Neuronal stem cell (in vitro differentiated cells): ENCODE measurements at regions not wholly inside any gene's neighbourhood (a gene's known extent, or its start where the extent isn't known, plus 50 kb on each side); places are given as distances from the start of the nearest gene placed in this dataset.

Experiments used
- DNase-seq: peaks from one replicate; pipeline ENCODE4 v3.0.0-alpha.2; 2013; ENCODE audit warnings: low spot score
- H2AFZ ChIP-seq: one replicate; pipeline ENCODE4 v1.6.1; 2013; ENCODE audit warnings: mild to moderate bottlenecking, low read length, inconsistent platforms
- H2AK5ac ChIP-seq: 2 replicates; pipeline ENCODE4 v1.6.1; 2013; ENCODE audit warnings: low read depth, mild to moderate bottlenecking, inconsistent platforms, low read length, moderate library complexity, mixed read lengths
- H2BK120ac ChIP-seq: 2 replicates; pipeline ENCODE4 v1.6.1; 2013; ENCODE audit warnings: low read depth, mild to moderate bottlenecking, inconsistent platforms, low read length, moderate library complexity, mixed read lengths
- H2BK12ac ChIP-seq: one replicate; pipeline ENCODE4 v1.6.1; 2013; ENCODE audit warnings: low read length, inconsistent platforms
- H2BK15ac ChIP-seq: 2 replicates; pipeline ENCODE4 v1.6.1; 2013; ENCODE audit warnings: mild to moderate bottlenecking, low read length, inconsistent platforms, mixed read lengths
- H2BK5ac ChIP-seq: one replicate; pipeline ENCODE4 v1.6.1; 2013; ENCODE audit warnings: inconsistent platforms, mild to moderate bottlenecking, low read length, moderate library complexity
- H3K14ac ChIP-seq: one replicate; pipeline ENCODE4 v1.6.1; 2013; ENCODE audit warnings: low read length, inconsistent platforms
- H3K18ac ChIP-seq: 2 replicates; pipeline ENCODE4 v1.6.1; 2013; ENCODE audit warnings: low read length, inconsistent platforms
- H3K23ac ChIP-seq: 2 replicates; pipeline ENCODE4 v1.6.1; 2013; ENCODE audit warnings: low read depth, mild to moderate bottlenecking, mixed read lengths, low read length, inconsistent platforms; ENCODE audit not compliant: poor library complexity
- H3K27ac ChIP-seq: replicated peaks from 3 replicates; pipeline ENCODE4 v1.5.1; 2013; ENCODE audit warnings: low read length, inconsistent platforms
- H3K27me3 ChIP-seq, 3 experiments: 2 replicates each; pipeline ENCODE4 v1.6.1; 2013; ENCODE audit warnings: low read length in 3 of 3, mild to moderate bottlenecking in 2 of 3, inconsistent platforms in 1 of 3, low read depth in 1 of 3, mixed read lengths in 1 of 3, moderate library complexity in 1 of 3; ENCODE audit not compliant: control insufficient read depth in 3 of 3, insufficient read depth in 3 of 3
- H3K36me3 ChIP-seq, 2 donors: replicated peaks in 1 of 2; 2 replicates each; pipeline ENCODE4 v1.6.1; 2013; ENCODE audit warnings: low read length in 2 of 2; ENCODE audit not compliant: control insufficient read depth in 2 of 2, insufficient read depth in 2 of 2
- H3K4ac ChIP-seq: 2 replicates; pipeline ENCODE4 v1.6.1; 2013; ENCODE audit warnings: inconsistent platforms, mild to moderate bottlenecking, low read length, moderate library complexity
- H3K4me1 ChIP-seq, 2 donors: 1 replicate in 1 of 2; 2 replicates in 1 of 2; pipeline ENCODE4 v1.6.1; 2013; ENCODE audit warnings: low read length in 2 of 2, low read depth in 1 of 2; ENCODE audit not compliant: control insufficient read depth in 2 of 2, insufficient read depth in 1 of 2
- H3K4me2 ChIP-seq: one replicate; pipeline ENCODE4 v1.6.1; 2013; ENCODE audit warnings: mild to moderate bottlenecking, low read length, inconsistent platforms; ENCODE audit not compliant: insufficient read depth, poor library complexity, severe bottlenecking
- H3K4me3 ChIP-seq, 2 donors: 2 replicates each; pipeline ENCODE4 v1.5.1; 2013; ENCODE audit warnings: low read length in 2 of 2, mild to moderate bottlenecking in 2 of 2, inconsistent platforms in 1 of 2, moderate library complexity in 1 of 2
- H3K79me1 ChIP-seq: one replicate; pipeline ENCODE4 v1.6.1; 2013; ENCODE audit warnings: low read depth, mild to moderate bottlenecking, inconsistent platforms, low read length, moderate library complexity
- H3K9ac ChIP-seq: one replicate; pipeline ENCODE4 v1.6.1; 2013; ENCODE audit warnings: mild to moderate bottlenecking, low read depth, low read length, inconsistent platforms; ENCODE audit not compliant: poor library complexity
- H3K9me3 ChIP-seq, 2 donors: replicated peaks in 1 of 2; 2 replicates each; pipeline versions ENCODE3 to v1.6.1; 2013; ENCODE audit warnings: low read length in 2 of 2, mild to moderate bottlenecking in 2 of 2, inconsistent platforms in 1 of 2, low read depth in 1 of 2, mixed read lengths in 1 of 2, moderate library complexity in 1 of 2; ENCODE audit not compliant: control insufficient read depth in 2 of 2, insufficient read depth in 1 of 2
- H4K8ac ChIP-seq: one replicate; pipeline ENCODE4 v1.6.1; 2013; ENCODE audit warnings: low read depth, mild to moderate bottlenecking, inconsistent platforms, low read length, moderate library complexity
- H4K91ac ChIP-seq: one replicate; pipeline ENCODE4 v1.6.1; 2013; ENCODE audit warnings: low read length, low read depth, mild to moderate bottlenecking, inconsistent platforms; ENCODE audit not compliant: poor library complexity
- WGBS, 2 donors: extraction: QIAGEN DNeasy Blood & Tissue Kit; methylation state at CpG; one replicate each; pipeline ENCODE4 v1.1.7; 2013; ENCODE audit warnings: missing lambda C conversion rate in 2 of 2, mixed read lengths in 1 of 2; ENCODE audit not compliant: insufficient read length in 2 of 2, insufficient replicate concordance in 1 of 2; ENCODE audit errors: extremely low coverage in 2 of 2; 5-methylcytosine and 5-hydroxymethylcytosine counted together

GRCh38 chr2:61713457-61713856 lies 140.4 kb downstream of the FAM161A start:
- no peak overlapping the region for H3K4me3 ChIP-seq
- H2AK5ac ChIP-seq = no peak overlapping the region
- H3K4me2 ChIP-seq = no peak overlapping the region
- no peak overlapping the region for H2BK120ac ChIP-seq
- H3K9me3 ChIP-seq = no peaks in the 10 kb centered on the region
- H3K23ac ChIP-seq = no peak overlapping the region
- H3K18ac ChIP-seq = no peak overlapping the region
- WGBS, 2 donors = no CpG with 5 or more reads among the region's 6 CpGs
- H2BK12ac ChIP-seq = no peak overlapping the region
- peaks cover 0 to 3% of the 10 kb centered on the region in 2 donors for H3K4me1 ChIP-seq
- H4K8ac ChIP-seq = no peak overlapping the region
- H4K91ac ChIP-seq = no peak overlapping the region
- H3K9ac ChIP-seq = no peak overlapping the region
- DNase-seq = no peak
- no peak overlapping the region for H3K14ac ChIP-seq
- H3K27me3 ChIP-seq = no peaks in the 10 kb centered on the region
- H2BK5ac ChIP-seq = no peak overlapping the region
- H3K27ac ChIP-seq = no peak overlapping the region
- no peaks in the 10 kb centered on the region for H3K79me1 ChIP-seq
- no peak overlapping the region for H2BK15ac ChIP-seq
- H2AFZ ChIP-seq = no peak overlapping the region
- H3K4ac ChIP-seq = no peak overlapping the region
- H3K36me3 ChIP-seq = no peaks in the 10 kb centered on the region

GRCh38 chr2:61712060-61712459 lies 141.8 kb downstream of the FAM161A start:
- H2AK5ac ChIP-seq = no peak overlapping the region
- H2BK120ac ChIP-seq = no peak overlapping the region
- no peaks in the 10 kb centered on the region for H3K9me3 ChIP-seq
- no peak overlapping the region for H2BK5ac ChIP-seq
- no peak overlapping the region for H3K4me2 ChIP-seq
- H4K8ac ChIP-seq = no peak overlapping the region
- no peaks in the 10 kb centered on the region for H3K27me3 ChIP-seq
- H2BK12ac ChIP-seq = no peak overlapping the region
- H3K23ac ChIP-seq = no peak overlapping the region
- H3K14ac ChIP-seq = no peak overlapping the region
- H3K4me1 ChIP-seq = peaks cover 0 to 3% of the 10 kb centered on the region in 2 donors
- no peak overlapping the region for H3K18ac ChIP-seq
- no CpG with 5 or more reads among the region's 4 CpGs for WGBS, 2 donors
- H4K91ac ChIP-seq = no peak overlapping the region
- no peak overlapping the region for H3K4ac ChIP-seq
- H3K79me1 ChIP-seq = no peaks in the 10 kb centered on the region
- no peak overlapping the region for H3K4me3 ChIP-seq
- H2BK15ac ChIP-seq = no peak overlapping the region
- no peak overlapping the region for H3K9ac ChIP-seq
- H3K36me3 ChIP-seq = no peaks in the 10 kb centered on the region
- H3K27ac ChIP-seq = no peak overlapping the region
- DNase-seq = no peak
- no peak overlapping the region for H2AFZ ChIP-seq

GRCh38 chr2:61710711-61711110 lies 143.1 kb downstream of the FAM161A start:
- no peak overlapping the region for H3K27ac ChIP-seq
- H2BK5ac ChIP-seq = no peak overlapping the region
- no peak overlapping the region for H2BK120ac ChIP-seq
- H3K4ac ChIP-seq = no peak overlapping the region
- no CpG with 5 or more reads among the region's 4 CpGs for WGBS, 2 donors
- H3K9me3 ChIP-seq = no peaks in the 10 kb centered on the region
- H4K91ac ChIP-seq = no peak overlapping the region
- no peaks in the 10 kb centered on the region for H3K27me3 ChIP-seq
- H2BK15ac ChIP-seq = no peak overlapping the region
- H3K9ac ChIP-seq = no peak overlapping the region
- no peak overlapping the region for H3K23ac ChIP-seq
- no peak overlapping the region for H3K18ac ChIP-seq
- no peak overlapping the region for H4K8ac ChIP-seq
- no peak overlapping the region for H3K4me2 ChIP-seq
- no peaks in the 10 kb centered on the region for H3K36me3 ChIP-seq
- peaks cover 0 to 3% of the 10 kb centered on the region in 2 donors for H3K4me1 ChIP-seq
- no peak for DNase-seq
- no peaks in the 10 kb centered on the region for H3K79me1 ChIP-seq
- no peak overlapping the region for H2AFZ ChIP-seq
- H3K14ac ChIP-seq = no peak overlapping the region
- H3K4me3 ChIP-seq = no peak overlapping the region
- H2BK12ac ChIP-seq = no peak overlapping the region
- no peak overlapping the region for H2AK5ac ChIP-seq

GRCh38 chr2:61707984-61708852 lies 145.6 kb downstream of the FAM161A start:
- Histone ChIP-seq H3K4ac (no peak overlapping the region), H3K9ac (no peak overlapping the region), H2BK15ac (no peak overlapping the region), H3K27me3 (no peaks in the 10 kb centered on the region), H4K8ac (no peak overlapping the region), H3K4me1 (no peaks in the 10 kb centered on the region), H3K18ac (no peak overlapping the region), H3K27ac (no peak overlapping the region), H3K14ac (no peak overlapping the region), H2BK120ac (no peak overlapping the region), H2AK5ac (no peak overlapping the region), H2BK5ac (no peak overlapping the region), H3K4me3 (no peak overlapping the region), H3K36me3 (no peaks in the 10 kb centered on the region), H2BK12ac (no peak overlapping the region), H3K4me2 (no peak overlapping the region), H2AFZ (no peak overlapping the region), H4K91ac (no peak overlapping the region), H3K9me3 (no peaks in the 10 kb centered on the region), H3K23ac (no peak overlapping the region), H3K79me1 (no peaks in the 10 kb centered on the region)
- no peak for DNase-seq
- WGBS, 2 donors = no CpG with 5 or more reads among the region's 12 CpGs
